ENCODE measurements at regions not wholly inside any gene's neighbourhood (a gene's known extent, or its start where the extent isn't known, plus 50 kb on each side); places are given as distances from the start of the nearest gene placed in this dataset.

GRCh38 chr5:96121364-96121763 lies 159.7 kb upstream of the ELL2 start:
- no peaks in the 10 kb centered on the region for H3K79me2 ChIP-seq (ENCODE audit: insufficient read depth, low read length)
- no peak overlapping the region for H3K4me2 ChIP-seq (ENCODE audit: low read length)
- H3K4me3 ChIP-seq (replicated peaks in 1 of 2; ENCODE audit: low read depth in 1 of 2, low read length in 2 of 2): no peak overlapping the region
- H3K9me3 ChIP-seq (ENCODE audit: control insufficient read depth in 1 of 2, insufficient read depth in 1 of 2, low read depth in 1 of 2, low read length in 2 of 2): no peaks in the 10 kb centered on the region
- POLR2A ChIA-PET: no interaction called here
- no peaks in the 10 kb centered on the region for H3K9me2 ChIP-seq (ENCODE audit: insufficient read depth)
- H3K27me3 ChIP-seq (ENCODE audit: insufficient read depth, low read length): no peaks in the 10 kb centered on the region
- no peak overlapping the region for H3K9ac ChIP-seq (ENCODE audit: low read length)
- no peaks in the 10 kb centered on the region for H4K20me1 ChIP-seq (ENCODE audit: insufficient read depth)
- CTCF ChIA-PET: no interaction called here
- H2AFZ ChIP-seq (ENCODE audit: low read depth, low read length, poor library complexity, severe bottlenecking): no peak overlapping the region
- ATAC-seq: no peak
- intact Hi-C loops (cut with micrococcal nuclease): no loop called here
- RAD21 ChIA-PET (ENCODE audit: low non-redundant PET in 1 of 2, low total read pairs in 2 of 2, uncharacterized antibody in 2 of 2, unreplicated experiment in 2 of 2): no interaction called here
- no peaks in the 10 kb centered on the region for H3K4me1 ChIP-seq (ENCODE audit: control insufficient read depth in 1 of 2, insufficient read depth in 2 of 2, low read length in 2 of 2)
- no peak for TF ChIP-seq YY1 (IDR thresholded peaks at IDR 0.05; ENCODE audit: extremely low read depth, insufficient replicate concordance, low read depth, low read length)
- TF ChIP-seq SRF (IDR thresholded peaks at IDR 0.05; ENCODE audit: low read depth): no peak
- no peak for TF ChIP-seq ELF1 (IDR thresholded peaks at IDR 0.05; ENCODE audit: borderline replicate concordance, low read depth)
- no peak for TF ChIP-seq EZH2 (IDR thresholded peaks at IDR 0.05)
- TF ChIP-seq ATF3 (IDR thresholded peaks at IDR 0.05): no peak
- no peak for TF ChIP-seq FOSL1 (IDR thresholded peaks at IDR 0.05; ENCODE audit: low read depth)
- TF ChIP-seq RAD21 (IDR thresholded peaks at IDR 0.05; ENCODE audit: low read depth): no peak
- no peak for TF ChIP-seq POLR2AphosphoS5 (IDR thresholded peaks at IDR 0.05; ENCODE audit: low read depth, low read length)
- TF ChIP-seq SP1 (IDR thresholded peaks at IDR 0.05; ENCODE audit: low read depth): no peak
- no peak for TF ChIP-seq ZBTB33 (IDR thresholded peaks at IDR 0.05; ENCODE audit: extremely low read depth, insufficient replicate concordance, low read length)
- TF ChIP-seq MAX (IDR thresholded peaks at IDR 0.05): no peak
- no peak for TF ChIP-seq JUND (IDR thresholded peaks at IDR 0.05)
- no peak for TF ChIP-seq EZH2phosphoT487 (IDR thresholded peaks at IDR 0.05; ENCODE audit: borderline replicate concordance)
- TF ChIP-seq REST (IDR thresholded peaks at IDR 0.05; ENCODE audit: low read depth): no peak
- no peaks in the 10 kb centered on the region for H3K36me3 ChIP-seq (ENCODE audit: control insufficient read depth in 1 of 2, insufficient read depth in 2 of 2, low read length in 2 of 2)
- no TSS peak for BruUV-seq (replicated peaks)
- DNase-seq (ENCODE audit: low read depth, low spot score): no peak
- H3K27ac ChIP-seq (ENCODE audit: low read depth, low read length): no peak overlapping the region

All from HCT116 (cell line).